ENCODE measurements at regions not wholly inside any gene's neighbourhood (a gene's known extent, or its start where the extent isn't known, plus 50 kb on each side); places are given as distances from the start of the nearest gene placed in this dataset.
"Not testable (repeated sequence)": the region's sequence is repeated elsewhere in the genome, so short reads cannot be mapped to it uniquely, and the experiment has no call there.

DNA sequence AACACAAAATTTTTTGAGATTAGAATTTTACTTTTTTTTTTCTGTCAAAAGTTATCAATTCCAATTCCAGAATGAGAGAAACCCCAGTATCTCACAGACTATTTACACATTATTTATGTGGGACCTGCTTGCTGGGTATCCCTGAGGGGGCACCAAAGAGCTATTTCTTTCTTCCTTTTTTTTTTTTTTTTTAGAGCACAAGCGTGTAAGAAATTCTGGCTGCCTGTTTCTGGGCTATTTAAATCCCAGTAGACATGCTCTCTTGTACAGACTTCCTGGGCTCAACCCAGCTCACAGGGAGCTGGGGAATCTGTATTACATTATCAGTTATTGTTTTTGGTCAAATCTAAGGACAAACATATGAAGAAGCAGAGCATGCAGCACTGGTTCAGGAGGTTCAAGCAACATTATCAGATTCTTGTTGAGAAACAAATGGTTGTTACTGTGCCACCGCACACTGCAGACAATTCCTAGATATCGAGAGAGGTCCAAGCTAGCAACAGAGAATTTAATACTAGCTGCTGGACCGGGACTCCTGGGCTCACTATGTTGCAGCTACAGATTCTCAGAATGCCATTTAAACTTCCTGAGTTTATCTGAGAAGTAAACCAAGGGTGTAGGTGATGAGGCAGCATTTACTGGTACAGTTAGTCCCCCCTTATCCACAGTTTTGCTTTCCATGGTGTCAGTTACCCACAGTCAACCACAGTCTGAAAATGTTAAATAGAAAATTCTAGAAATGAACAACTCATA lies 83.3 kb upstream of the NBPF26 start:
- not testable (repeated sequence) for DNase-seq (ENCODE audit: low read depth); H3K4me3 ChIP-seq (ENCODE audit: control insufficient read depth, low read depth, low read length)

DNA sequence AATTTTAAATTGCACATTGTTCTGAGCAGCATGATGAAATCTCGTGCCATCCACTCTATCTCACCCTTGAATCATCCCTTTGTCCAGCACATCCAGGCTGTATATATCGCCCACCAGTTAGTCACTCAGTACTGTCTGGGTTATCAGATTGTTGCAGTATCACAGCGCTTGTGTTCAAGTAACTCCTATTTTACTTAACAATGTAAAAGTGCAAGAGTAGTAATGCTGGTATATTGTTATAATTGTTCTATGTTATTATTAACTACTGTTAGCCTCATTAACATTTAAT lies 82.8 kb upstream of the NBPF26 start:
- H3K4me3 ChIP-seq (ENCODE audit: control insufficient read depth, low read depth, low read length); DNase-seq (ENCODE audit: low read depth): not testable (repeated sequence)

- DNase-seq (ENCODE audit: low read depth); H3K4me3 ChIP-seq (ENCODE audit: control insufficient read depth, low read depth, low read length): not testable (repeated sequence)
Measured at GRCh38 chr1:120647182-120647581, 76.6 kb upstream of the NBPF26 start.

- not testable (repeated sequence) for DNase-seq (ENCODE audit: low read depth); H3K4me3 ChIP-seq (ENCODE audit: control insufficient read depth, low read depth, low read length)
Measured at GRCh38 chr1:120648915-120649623, 74.7 kb upstream of the NBPF26 start.

- not testable (repeated sequence) for DNase-seq (ENCODE audit: low read depth)
Measured at GRCh38 chr1:120649730-120650129, 74.0 kb upstream of the NBPF26 start.

DNA sequence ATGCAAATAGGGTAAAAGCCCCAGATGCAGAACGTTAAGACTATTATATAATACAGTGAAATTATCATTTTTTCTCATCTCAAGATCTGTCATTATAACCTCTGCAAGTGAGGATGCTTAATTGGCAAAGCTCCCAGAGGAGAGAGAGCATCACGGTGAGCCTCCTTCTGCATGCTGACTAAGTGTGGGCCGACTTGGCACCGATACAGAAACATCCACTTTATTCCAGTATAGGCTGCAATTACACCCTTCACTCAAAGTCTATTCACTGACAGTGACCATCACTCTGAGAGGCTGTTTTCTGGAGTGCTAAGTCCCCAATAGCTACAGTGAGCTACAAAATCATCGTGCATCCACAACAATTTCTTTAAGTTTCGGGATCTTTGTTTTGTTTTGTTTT lies 69.6 kb upstream of the NBPF26 start:
- not testable (repeated sequence) for H3K4me3 ChIP-seq (ENCODE audit: control insufficient read depth, low read depth, low read length); DNase-seq (ENCODE audit: low read depth)

More at GRCh38 chr1:120649730-120650129, 74.0 kb upstream of the NBPF26 start:
- not testable (repeated sequence) for H3K4me3 ChIP-seq (ENCODE audit: control insufficient read depth, low read depth, low read length)

GRCh38 chr1:120655394-120655793 lies 68.4 kb upstream of the NBPF26 start:
- not testable (repeated sequence) for DNase-seq (ENCODE audit: low read depth); H3K4me3 ChIP-seq (ENCODE audit: control insufficient read depth, low read depth, low read length)

DNA sequence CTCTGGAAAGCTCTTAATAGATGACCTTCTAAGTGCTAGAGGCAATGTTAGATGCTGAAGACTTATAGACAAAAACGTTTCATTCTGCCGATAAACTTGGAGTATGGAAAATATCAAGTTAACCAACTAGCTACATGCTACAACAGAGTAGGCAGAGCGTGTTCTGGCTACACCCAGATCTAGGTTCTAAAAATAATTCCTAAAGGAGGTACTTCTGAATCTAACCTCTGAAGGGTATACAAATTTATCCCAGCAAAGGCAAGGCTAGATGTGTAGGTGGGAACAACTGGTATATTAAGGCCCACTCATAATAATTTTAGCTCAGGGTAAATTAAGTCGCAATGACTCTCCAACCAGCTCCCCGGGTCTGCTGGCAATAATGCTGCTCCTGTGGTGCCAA lies 67.6 kb upstream of the NBPF26 start:
- not testable (repeated sequence) for DNase-seq (ENCODE audit: low read depth); H3K4me3 ChIP-seq (ENCODE audit: control insufficient read depth, low read depth, low read length)

- not testable (repeated sequence) for DNase-seq (ENCODE audit: low read depth); H3K4me3 ChIP-seq (ENCODE audit: control insufficient read depth, low read depth, low read length)
Measured at GRCh38 chr1:120657804-120658203, 65.9 kb upstream of the NBPF26 start.

DNA sequence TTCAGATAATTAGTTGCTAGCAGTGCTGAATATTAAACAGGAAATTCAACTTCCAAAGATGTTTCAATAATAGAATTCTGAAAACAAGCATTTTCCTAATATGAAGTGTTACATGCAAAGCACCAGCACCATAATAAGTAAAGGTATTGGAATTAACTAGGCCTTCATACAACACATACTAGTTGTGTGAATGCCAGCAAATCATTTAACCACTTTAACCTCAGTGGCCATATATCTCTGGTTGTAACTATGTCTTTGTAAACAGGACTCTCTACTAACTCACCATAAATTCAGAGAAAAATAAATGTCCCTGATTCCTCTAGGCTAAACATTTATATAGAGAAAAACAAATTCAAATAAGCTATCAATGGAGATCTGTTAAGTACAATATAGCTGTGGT lies 65.1 kb upstream of the NBPF26 start:
- DNase-seq (ENCODE audit: low read depth); H3K4me3 ChIP-seq (ENCODE audit: control insufficient read depth, low read depth, low read length): not testable (repeated sequence)

- not testable (repeated sequence) for DNase-seq (ENCODE audit: low read depth); H3K4me3 ChIP-seq (ENCODE audit: control insufficient read depth, low read depth, low read length)
Measured at GRCh38 chr1:120659133-120659532, 64.6 kb upstream of the NBPF26 start.

DNA sequence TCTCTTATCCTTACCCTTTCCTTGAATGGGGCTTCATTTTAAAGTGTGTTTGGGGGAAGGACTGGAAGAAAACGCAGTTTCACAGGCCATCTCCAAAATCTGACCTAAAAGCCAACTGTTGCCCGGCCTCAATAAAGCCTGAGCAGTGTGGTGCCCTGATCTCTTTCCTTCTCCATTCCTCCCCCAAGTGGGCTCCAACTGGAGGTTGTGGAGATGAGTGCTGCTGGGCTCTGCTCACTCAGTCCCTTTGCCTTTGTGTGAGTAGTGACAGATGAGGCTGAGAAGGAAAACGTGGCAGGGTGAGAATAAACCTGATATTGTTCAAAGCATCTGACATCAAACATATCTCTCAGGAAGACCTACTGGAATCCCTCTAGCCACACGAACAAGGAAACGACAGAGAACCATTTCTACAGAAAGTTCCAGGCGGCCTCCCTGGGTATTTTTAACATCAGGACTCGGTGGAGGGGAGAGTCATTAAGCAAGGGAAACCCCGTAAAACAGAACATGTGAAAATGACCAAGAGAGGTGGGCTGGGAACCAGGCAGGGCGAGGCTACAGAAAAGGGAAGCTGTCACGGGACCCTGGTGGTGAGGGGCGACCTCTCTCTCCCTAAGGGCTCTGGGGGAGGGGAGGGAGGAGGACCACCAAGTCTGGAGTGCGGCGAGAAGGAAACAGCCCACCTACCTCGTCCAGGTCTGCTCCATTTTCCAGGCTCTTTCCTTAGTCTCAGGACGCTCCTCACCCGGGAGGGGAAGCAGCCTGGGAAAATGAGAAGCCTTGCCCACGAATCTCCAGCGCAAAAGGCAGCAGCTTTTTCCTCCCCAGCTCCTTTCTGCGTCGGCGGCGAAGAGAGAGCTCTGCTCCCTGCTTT lies 59.1 kb upstream of the NBPF26 start:
- DNase-seq (ENCODE audit: low read depth); H3K4me3 ChIP-seq (ENCODE audit: control insufficient read depth, low read depth, low read length): not testable (repeated sequence)

GRCh38 chr1:120665250-120665577 lies 58.5 kb upstream of the NBPF26 start:
- not testable (repeated sequence) for DNase-seq (ENCODE audit: low read depth); H3K4me3 ChIP-seq (ENCODE audit: control insufficient read depth, low read depth, low read length)

GRCh38 chr1:120668187-120668586 lies 55.6 kb upstream of the NBPF26 start:
- H3K4me3 ChIP-seq (ENCODE audit: control insufficient read depth, low read depth, low read length); DNase-seq (ENCODE audit: low read depth): not testable (repeated sequence)

Data from fibroblast of mammary gland (primary cell).